IPS DF 6.9 (cell line): ENCODE measurements at regions not wholly inside any gene's neighbourhood (a gene's known extent, or its start where the extent isn't known, plus 50 kb on each side); places are given as distances from the start of the nearest gene placed in this dataset.
"Not testable (repeated sequence)": the region's sequence is repeated elsewhere in the genome, so short reads cannot be mapped to it uniquely, and the experiment has no call there.

Experiments used
- DNase-seq: peaks from one replicate; pipeline ENCODE4 v3.0.0-alpha.2; 2013; ENCODE audit warnings: low read depth, low spot score
- H3K27ac ChIP-seq: one replicate; pipeline ENCODE4 v1.5.1; 2013; ENCODE audit warnings: low read length, control low read depth
- H3K27me3 ChIP-seq: 2 replicates; pipeline ENCODE4 v1.6.1; 2013; ENCODE audit warnings: mild to moderate bottlenecking, low read length; ENCODE audit not compliant: control insufficient read depth, insufficient read depth
- H3K36me3 ChIP-seq: 2 replicates; pipeline ENCODE4 v1.6.1; 2013; ENCODE audit warnings: low read length; ENCODE audit not compliant: control insufficient read depth, insufficient read depth
- H3K4me1 ChIP-seq: 2 replicates; pipeline ENCODE4 v1.6.1; 2013; ENCODE audit warnings: low read length; ENCODE audit not compliant: control insufficient read depth, insufficient read depth
- H3K4me3 ChIP-seq: 2 replicates; pipeline ENCODE4 v1.5.1; 2013; ENCODE audit warnings: mild to moderate bottlenecking, low read length
- H3K9me3 ChIP-seq: 2 replicates; pipeline ENCODE4 v1.6.1; 2013; ENCODE audit warnings: low read length, inconsistent platforms; ENCODE audit not compliant: control insufficient read depth, insufficient read depth
- WGBS: extraction: QIAGEN DNeasy Blood & Tissue Kit; methylation state at CpG from one replicate; pipeline ENCODE4 v1.1.7; 2013; ENCODE audit warnings: mixed read lengths, missing lambda C conversion rate; ENCODE audit not compliant: insufficient read length, insufficient coverage; 5-methylcytosine and 5-hydroxymethylcytosine counted together

DNA sequence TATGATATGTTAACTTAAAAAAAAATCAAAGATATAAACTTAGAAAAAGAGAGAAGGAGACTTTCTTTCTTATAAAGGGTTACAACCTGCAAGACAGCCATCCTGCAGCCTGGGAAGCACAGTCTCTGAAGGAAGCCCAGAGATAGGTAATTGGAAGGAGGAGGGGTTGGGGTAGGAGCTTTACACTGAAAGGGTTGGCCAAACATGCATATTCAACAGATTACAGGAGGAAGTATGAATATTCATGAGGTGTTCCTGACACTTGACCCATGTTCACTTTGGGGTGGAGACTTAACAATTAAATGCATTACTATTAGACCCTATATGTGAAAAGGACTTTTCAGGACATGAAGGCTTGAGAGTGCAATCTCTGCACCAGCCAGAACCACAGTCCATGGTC lies 71.7 kb upstream of the CDH2 start:
- H3K27ac ChIP-seq, result no peak overlapping the region
- H3K27me3 ChIP-seq, result no peaks in the 10 kb centered on the region
- no peak overlapping the region for H3K4me3 ChIP-seq
- H3K9me3 ChIP-seq, result no peaks in the 10 kb centered on the region
- H3K4me1 ChIP-seq, result no peaks in the 10 kb centered on the region
- no peak for DNase-seq
- no peaks in the 10 kb centered on the region for H3K36me3 ChIP-seq

DNA sequence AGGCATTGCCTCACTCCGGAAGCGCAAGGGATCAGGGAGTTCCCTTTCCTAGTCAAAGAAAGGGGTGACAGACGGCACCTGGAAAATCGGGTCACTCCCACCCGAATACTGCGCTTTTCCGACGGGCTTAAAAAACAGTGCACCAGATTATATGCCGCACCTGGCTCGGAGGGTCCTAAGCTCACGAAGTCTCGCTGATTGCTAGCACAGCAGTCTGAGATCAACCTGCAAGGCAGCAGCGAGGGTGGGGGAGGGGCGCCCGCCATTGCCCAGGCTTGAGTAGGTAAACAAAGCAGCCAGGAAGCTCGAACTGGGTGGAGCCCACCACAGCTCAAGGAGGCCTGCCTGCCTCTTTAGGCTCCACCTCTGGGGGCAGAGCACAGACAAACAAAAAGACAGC lies 63.7 kb upstream of the CDH2 start:
- H3K27ac ChIP-seq, H3K27me3 ChIP-seq, H3K4me1 ChIP-seq, H3K36me3 ChIP-seq, H3K9me3 ChIP-seq, DNase-seq, H3K4me3 ChIP-seq: not testable (repeated sequence)
- WGBS, result no CpG with 5 or more reads among the region's 16 CpGs

DNA sequence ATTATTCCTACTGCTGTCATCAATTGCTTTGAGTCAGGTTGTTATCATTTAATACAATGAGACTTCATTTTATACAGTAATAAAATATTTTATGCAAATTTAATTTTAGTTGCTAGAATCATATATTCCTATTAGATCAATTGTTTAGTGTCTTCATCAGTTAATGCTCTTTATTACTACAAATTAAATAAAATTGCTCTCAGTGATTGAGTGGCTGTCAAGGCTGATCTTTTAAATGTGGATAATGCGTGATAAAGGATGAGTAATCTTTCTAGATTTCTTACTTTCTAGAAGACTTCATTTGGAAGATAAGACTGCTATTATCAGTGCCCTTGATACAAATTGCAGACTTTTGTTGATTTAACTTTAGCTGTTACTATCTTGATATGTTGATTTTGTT lies 59.6 kb upstream of the CDH2 start:
- WGBS, result no CpG with 5 or more reads among the region's 1 CpG
- Histone ChIP-seq H3K4me3 (no peak overlapping the region), H3K27me3 (no peaks in the 10 kb centered on the region)

More for the DNA sequence above, 59.6 kb upstream of the CDH2 start:
- H3K36me3 ChIP-seq, result no peaks in the 10 kb centered on the region
- no peaks in the 10 kb centered on the region for H3K4me1 ChIP-seq
- no peak for DNase-seq
- H3K9me3 ChIP-seq, result no peaks in the 10 kb centered on the region
- no peak overlapping the region for H3K27ac ChIP-seq
